ENCODE measurements at regions not wholly inside any gene's neighbourhood (a gene's known extent, or its start where the extent isn't known, plus 50 kb on each side); places are given as distances from the start of the nearest gene placed in this dataset.
"Not testable (repeated sequence)": the region's sequence is repeated elsewhere in the genome, so short reads cannot be mapped to it uniquely, and the experiment has no call there.

- Histone ChIP-seq H3K27me3 (ENCODE audit: insufficient read depth, poor library complexity, severe bottlenecking) (no peaks in the 10 kb centered on the region), H3K27ac (replicated peaks) (peak overlapping the region; percentile 56), H3K4me3 (replicated peaks; ENCODE audit: insufficient read depth, low read length) (no peak overlapping the region)
- TF ChIP-seq POLR2AphosphoS5 (IDR thresholded peaks at IDR 0.05; ENCODE audit: low read depth) (no peak), SPI1 (IDR thresholded peaks at IDR 0.05; ENCODE audit: borderline replicate concordance, low read depth) (no peak; the same call in 1 of the 2 replicates), GABPA (IDR thresholded peaks at IDR 0.05; ENCODE audit: low read depth) (no peak), CTCF (IDR thresholded peaks at IDR 0.05; ENCODE audit: insufficient read depth, low read length) (no peak)
- DNase-seq (ENCODE audit: low read depth in 1 of 2, low spot score in 1 of 2), result peak; percentile 12 to 41
Observed at GRCh38 chr7:112986256-112987031, 100.2 kb downstream of the GPR85 start.

- DNase-seq (ENCODE audit: low read depth in 1 of 2, low spot score in 1 of 2), result no peak
- no peak for TF ChIP-seq GABPA (IDR thresholded peaks at IDR 0.05; ENCODE audit: low read depth)
- TF ChIP-seq POLR2AphosphoS5 (IDR thresholded peaks at IDR 0.05; ENCODE audit: low read depth), result no peak
- no peak for TF ChIP-seq SPI1 (IDR thresholded peaks at IDR 0.05; ENCODE audit: borderline replicate concordance, low read depth)
- no peak for TF ChIP-seq CTCF (IDR thresholded peaks at IDR 0.05; ENCODE audit: insufficient read depth, low read length)
- TF ChIP-seq REST (IDR thresholded peaks at IDR 0.05; ENCODE audit: insufficient replicate concordance, low read depth), result no peak
- no peak overlapping the region for H3K4me3 ChIP-seq (replicated peaks; ENCODE audit: insufficient read depth, low read length)
Observed at GRCh38 chr7:112985377-112985987, 101.1 kb downstream of the GPR85 start.

GRCh38 chr7:112982441-112983063, 104.1 kb downstream of the GPR85 start:
- no peak overlapping the region for H3K27ac ChIP-seq (replicated peaks)
- DNase-seq (ENCODE audit: low read depth in 1 of 2, low spot score in 1 of 2), result no peak
- H3K27me3 ChIP-seq (ENCODE audit: insufficient read depth, poor library complexity, severe bottlenecking), result no peaks in the 10 kb centered on the region
- no peak for TF ChIP-seq GABPA (IDR thresholded peaks at IDR 0.05; ENCODE audit: low read depth)
- TF ChIP-seq SPI1 (IDR thresholded peaks at IDR 0.05; ENCODE audit: borderline replicate concordance, low read depth), result no peak; the same call in 1 of the 2 replicates
- no peak overlapping the region for H3K4me3 ChIP-seq (replicated peaks; ENCODE audit: insufficient read depth, low read length)

More at GRCh38 chr7:112985377-112985987, 101.1 kb downstream of the GPR85 start:
- H3K27ac ChIP-seq (replicated peaks), result no peak overlapping the region
- H3K27me3 ChIP-seq (ENCODE audit: insufficient read depth, poor library complexity, severe bottlenecking), result no peaks in the 10 kb centered on the region

- TF ChIP-seq CTCF (IDR thresholded peaks at IDR 0.05; ENCODE audit: insufficient read depth, low read length) (no peak), SPI1 (IDR thresholded peaks at IDR 0.05; ENCODE audit: borderline replicate concordance, low read depth) (no peak), GABPA (IDR thresholded peaks at IDR 0.05; ENCODE audit: low read depth) (no peak), POLR2AphosphoS5 (IDR thresholded peaks at IDR 0.05; ENCODE audit: low read depth) (no peak), REST (IDR thresholded peaks at IDR 0.05; ENCODE audit: insufficient replicate concordance, low read depth) (no peak)
- H3K27me3 ChIP-seq (ENCODE audit: insufficient read depth, poor library complexity, severe bottlenecking), result no peaks in the 10 kb centered on the region
- H3K4me3 ChIP-seq (replicated peaks; ENCODE audit: insufficient read depth, low read length), result no peak overlapping the region
- DNase-seq (ENCODE audit: low read depth in 1 of 2, low spot score in 1 of 2), result no peak
- H3K27ac ChIP-seq (replicated peaks), result no peak overlapping the region
Observed at GRCh38 chr7:112981966-112982365, 104.7 kb downstream of the GPR85 start.

GRCh38 chr7:112979055-112979454, 107.6 kb downstream of the GPR85 start:
- not testable (repeated sequence) for H3K27me3 ChIP-seq (ENCODE audit: insufficient read depth, poor library complexity, severe bottlenecking); DNase-seq (ENCODE audit: low read depth in 1 of 2, low spot score in 1 of 2); H3K27ac ChIP-seq (replicated peaks); H3K4me3 ChIP-seq (replicated peaks; ENCODE audit: insufficient read depth, low read length)

- not testable (repeated sequence) for H3K27me3 ChIP-seq (ENCODE audit: insufficient read depth, poor library complexity, severe bottlenecking); H3K27ac ChIP-seq (replicated peaks); DNase-seq (ENCODE audit: low read depth in 1 of 2, low spot score in 1 of 2); H3K4me3 ChIP-seq (replicated peaks; ENCODE audit: insufficient read depth, low read length)
Observed at GRCh38 chr7:112977244-112977955, 109.2 kb downstream of the GPR85 start.
